GM18858 (cell line): ENCODE measurements at regions not wholly inside any gene's neighbourhood (a gene's known extent, or its start where the extent isn't known, plus 50 kb on each side); places are given as distances from the start of the nearest gene placed in this dataset.

Source experiments
- ATAC-seq: cut with Tn5 transposase; IDR thresholded peaks from one replicate; pipeline ENCODE4 v1.9.1; 2021; ENCODE audit not compliant: unreplicated experiment

DNA sequence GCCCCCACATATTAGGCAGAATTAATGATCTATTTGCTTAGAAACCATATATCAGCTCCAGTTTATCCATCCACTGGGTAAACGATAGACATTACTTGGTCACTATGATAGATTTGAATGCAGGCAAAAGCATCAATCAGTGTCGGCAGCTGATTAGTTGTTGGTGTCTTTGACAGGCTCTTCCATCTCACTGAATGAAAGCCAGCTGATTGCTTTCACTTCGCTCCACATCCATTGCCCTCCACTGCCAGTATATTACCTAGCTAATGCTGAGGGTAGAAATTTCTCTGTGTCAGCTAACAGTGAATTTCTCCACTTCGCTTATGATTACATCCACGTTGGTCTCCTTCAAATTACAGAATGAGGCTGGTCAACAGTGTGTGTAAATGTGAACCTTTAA, 821.3 kb upstream of the TYRP1 start:
- ATAC-seq, result no peak

DNA sequence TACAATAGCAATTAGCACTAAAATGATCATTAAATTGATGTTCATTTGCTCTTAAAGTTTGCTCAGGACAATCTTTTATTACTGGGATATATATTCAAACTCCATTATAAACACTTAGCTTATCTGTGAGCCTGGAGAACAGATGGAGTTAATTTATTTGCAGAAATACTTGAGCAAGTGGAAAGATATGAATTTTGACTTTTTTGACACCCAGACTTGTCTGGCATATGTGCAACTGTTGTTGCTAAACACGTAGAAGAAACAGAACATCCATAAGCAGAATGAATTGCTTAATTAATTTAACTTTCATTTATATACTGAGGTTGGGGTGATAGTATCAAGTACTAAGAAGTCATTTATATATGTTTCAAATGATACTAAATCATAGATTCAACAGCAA, 820.7 kb upstream of the TYRP1 start:
- no peak for ATAC-seq

DNA sequence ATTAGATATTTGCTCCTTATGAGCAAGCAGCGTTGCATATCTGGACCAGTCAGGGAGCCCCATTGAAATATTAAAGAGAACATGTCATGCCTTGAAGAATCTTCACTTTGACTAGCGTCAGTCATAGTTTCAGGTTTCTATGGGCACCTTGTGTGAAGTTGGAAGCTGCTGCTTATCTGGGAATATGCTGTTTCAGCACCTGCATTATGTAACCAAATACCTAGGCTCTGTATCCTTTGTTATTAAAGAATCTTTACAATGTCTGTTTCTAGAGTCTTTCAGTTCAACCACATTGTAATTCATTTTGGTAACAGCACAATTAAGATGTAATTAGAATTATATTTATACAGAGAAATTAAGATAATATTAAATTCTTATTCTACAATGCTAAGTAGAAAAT, 818.8 kb upstream of the TYRP1 start:
- no peak for ATAC-seq

DNA sequence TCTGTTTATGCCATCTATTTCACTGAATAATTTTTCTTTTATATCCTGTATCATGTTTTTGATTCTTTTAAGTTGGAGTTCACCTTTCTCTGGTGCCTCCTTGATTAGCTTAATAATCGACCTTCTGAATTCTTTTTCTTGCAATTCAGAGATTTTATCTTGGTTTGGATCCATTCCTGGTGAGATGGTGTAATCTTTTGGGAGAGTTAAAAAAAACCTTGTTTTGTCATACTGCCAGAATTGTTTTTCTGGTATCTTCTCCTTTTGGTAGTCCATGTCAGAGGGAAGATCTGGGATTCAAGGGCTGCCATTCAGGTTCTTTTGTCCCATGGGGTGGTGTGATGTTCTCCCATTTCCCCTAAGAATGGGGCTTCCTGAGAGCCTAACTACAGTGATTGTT, 800.8 kb upstream of the TYRP1 start:
- ATAC-seq, result no peak

DNA sequence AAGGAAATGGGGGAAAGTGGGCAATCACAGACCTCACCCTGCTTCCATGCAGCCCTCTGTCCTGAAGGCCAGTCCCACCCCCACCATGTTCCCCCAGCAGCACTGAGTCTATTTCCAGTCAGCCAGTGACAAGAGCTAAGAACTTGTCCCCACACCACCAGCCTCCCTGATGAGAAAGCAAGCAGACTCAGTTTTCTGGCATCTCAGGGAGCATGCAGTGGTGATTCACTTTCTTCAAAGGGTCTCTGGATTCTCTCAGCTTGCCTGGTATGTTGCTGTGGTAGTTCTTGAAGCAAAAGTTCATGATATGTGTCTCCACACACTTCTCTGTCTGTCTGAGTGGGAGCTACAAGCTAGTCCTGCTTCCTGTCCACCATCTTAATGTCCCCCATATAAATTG, 799.9 kb upstream of the TYRP1 start:
- no peak for ATAC-seq

DNA sequence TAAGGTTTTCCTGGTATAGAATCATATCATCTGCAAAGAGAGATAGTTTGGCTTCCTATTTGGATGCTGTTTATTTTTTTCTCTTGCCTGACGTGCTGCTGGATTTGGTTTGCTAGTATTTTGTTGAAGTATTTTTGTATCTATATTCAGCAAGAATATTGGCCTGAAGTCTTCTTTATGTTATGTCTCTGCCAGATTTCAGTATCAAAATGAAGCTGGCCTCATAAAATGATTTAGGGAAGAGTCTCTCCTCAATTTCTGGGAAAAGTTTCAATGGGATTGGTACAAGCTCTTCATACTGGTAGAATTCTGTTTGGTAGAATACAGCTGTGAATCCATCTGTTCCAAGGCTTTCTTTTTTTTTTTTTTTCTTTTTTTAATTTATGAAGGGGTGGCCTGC, 799.0 kb upstream of the TYRP1 start:
- no peak for ATAC-seq

DNA sequence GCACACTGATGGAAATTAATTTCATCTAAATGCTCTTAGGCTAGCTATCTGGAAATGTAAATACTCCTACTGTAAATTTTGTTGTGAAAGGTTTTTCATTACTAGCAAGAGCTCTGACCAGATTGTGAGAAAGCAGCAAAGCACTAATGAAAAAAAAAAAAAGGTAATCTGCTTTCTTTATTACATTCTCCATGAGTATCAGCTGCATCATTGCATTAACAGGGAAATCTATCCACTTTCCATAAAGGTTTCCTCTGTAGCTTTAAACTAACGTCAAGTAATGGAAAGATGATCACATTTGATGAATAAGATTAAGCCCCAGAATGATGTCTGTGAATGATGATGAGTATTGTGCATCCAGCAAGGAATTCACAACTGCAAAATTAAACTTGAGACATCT, 790.6 kb upstream of the TYRP1 start:
- ATAC-seq, result no peak

DNA sequence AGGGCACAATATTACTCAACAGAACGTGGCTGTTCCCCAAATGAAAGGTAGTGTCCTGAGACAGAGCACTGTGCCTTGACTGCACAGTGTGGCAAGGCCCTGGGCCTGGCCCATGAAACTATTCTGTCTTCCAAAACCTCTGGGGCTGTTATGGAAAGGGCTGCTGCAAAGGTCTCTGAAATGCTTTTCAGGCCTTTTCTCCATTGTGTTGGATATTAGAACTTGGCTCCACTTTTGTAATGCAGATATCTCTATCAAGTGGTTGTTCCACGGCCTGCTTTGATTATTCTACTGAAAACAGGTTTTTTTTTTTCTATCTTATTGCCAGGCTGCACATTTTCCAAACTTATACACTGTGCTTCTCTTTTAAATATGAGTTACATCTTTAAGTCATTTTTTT, 777.5 kb upstream of the TYRP1 start:
- ATAC-seq, result no peak

DNA sequence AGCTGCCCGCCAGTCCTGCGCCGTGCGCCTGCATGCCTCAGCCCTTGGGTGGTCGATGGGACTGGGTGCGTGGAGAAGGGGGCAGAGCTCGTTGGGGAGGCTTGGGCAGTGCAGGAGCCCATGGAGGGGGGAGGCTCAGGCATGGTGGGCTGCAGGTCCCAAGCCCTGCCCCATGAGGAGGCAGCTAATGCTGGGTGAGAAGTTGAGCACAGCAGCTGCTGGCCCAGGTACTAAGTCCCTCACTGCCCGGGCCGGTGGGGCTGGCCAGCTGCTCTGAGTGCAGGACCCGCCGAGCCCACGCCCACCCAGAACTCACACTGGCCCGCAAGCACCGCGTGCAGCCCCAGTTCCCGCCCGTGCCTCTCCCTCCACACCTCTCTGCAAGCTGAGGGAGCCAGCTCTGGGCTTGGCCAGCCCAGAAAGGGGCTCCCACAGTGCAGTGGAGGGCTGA, 764.3 kb upstream of the TYRP1 start:
- no peak for ATAC-seq

DNA sequence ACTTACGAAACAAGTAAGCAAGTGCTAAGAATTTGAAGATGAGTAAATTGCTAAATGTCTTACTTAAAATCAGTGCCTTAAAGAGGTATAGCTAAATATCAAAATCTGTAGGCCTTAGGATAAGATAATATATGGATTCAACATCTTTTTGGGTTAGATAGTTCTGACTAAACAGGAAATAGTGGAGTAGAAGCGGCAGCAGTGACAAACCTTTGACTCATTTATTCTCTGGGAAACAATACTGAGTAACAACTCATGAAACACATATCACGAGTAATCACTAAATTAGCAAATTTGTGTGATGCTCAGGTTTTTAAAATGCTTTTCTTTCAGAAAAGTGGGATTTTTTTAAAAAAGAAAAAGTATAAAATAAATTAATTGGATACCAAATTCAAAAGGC, 762.1 kb upstream of the TYRP1 start:
- no peak for ATAC-seq

DNA sequence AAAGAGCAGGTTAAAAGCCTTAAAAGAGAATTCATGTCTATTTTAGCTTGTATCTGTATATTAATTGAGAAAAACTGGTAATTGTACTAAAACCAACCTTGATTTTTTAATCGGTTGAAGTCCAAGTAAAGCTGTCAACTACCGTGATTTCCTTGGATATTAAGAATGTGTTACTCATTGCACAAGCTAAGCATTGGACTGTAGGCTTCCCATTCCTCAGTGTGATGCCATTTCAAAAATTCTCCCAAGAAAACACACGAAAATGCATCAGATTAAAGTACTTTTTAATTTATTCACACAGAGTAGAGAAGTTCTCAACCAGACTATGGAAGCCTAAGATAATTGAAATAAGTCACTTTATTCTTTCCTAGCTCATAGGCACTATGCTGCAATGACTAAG, 761.4 kb upstream of the TYRP1 start:
- ATAC-seq, result no peak

DNA sequence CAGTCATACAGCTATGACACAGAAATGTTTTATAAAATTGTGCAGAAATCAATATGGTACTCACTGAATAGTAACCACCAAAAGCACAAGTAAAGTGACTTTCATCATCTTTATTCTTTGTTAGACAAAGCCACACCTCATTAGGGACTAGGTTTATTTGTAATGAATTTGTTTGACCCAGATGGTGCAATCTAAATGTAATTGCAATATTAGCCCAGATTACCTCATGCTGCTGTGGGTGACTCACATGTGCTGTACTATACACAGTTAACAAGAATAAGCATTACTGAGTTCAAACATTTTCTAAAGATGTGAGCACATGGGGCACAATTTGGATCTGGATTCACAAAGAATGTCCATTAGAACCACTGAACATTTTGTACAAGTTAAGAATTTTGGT, 759.3 kb upstream of the TYRP1 start:
- no peak for ATAC-seq

DNA sequence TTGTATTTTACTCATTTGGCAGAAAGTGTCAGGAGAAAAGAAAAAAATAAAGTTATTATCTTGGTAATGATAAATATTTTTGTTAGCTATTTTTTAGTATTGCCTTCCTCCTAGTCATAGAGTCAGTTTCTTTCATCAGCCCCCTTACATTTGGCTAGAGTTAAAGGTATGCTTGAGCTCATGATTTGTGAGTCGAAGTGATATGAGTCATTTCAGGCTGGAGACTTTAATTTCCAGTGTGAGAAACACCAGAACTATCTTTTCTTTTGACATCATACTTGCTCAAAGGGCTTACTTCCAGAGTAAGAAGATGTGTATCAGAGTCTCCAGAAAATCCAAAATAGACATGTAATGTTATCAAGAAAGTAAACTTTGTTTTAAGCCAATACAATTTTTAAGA, 746.7 kb upstream of the TYRP1 start:
- ATAC-seq, result no peak

DNA sequence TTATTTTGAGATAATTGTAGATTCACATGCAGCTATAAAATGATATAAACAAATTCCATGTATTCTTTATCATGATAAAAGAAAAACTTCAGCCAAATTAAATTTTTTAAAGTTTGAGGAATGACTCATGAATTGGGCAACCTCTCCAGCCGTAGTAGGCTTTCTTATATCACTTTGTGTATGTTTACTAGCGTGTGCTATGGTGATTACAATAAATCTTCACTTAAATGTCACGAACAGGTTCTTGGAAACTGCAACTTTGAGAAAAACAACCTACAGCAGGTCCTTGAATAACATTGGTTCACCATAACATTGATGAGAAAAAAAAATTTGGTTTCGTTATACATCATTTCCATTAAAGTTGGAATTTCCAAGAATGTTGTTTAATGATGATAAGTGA, 730.9 kb upstream of the TYRP1 start:
- ATAC-seq, result no peak

DNA sequence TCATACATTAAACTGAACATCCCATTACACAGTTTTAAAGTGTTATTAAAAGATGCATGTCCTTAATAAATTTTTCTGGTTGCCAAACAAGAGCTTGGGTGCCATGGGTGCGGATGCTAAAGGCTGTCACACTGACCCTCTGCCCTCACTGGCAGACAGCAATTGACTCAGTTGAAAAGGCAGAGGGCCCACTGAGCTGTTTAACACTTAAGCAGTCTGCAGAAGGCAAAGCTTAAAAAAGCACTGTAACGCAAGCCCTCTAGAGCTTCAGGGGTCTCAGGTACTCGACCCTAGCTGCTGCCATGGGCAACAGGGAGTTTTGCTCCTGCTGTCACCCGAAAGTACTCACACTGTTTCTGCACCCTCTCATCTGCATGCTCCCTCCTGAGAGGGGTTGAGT, 726.4 kb upstream of the TYRP1 start:
- no peak for ATAC-seq

DNA sequence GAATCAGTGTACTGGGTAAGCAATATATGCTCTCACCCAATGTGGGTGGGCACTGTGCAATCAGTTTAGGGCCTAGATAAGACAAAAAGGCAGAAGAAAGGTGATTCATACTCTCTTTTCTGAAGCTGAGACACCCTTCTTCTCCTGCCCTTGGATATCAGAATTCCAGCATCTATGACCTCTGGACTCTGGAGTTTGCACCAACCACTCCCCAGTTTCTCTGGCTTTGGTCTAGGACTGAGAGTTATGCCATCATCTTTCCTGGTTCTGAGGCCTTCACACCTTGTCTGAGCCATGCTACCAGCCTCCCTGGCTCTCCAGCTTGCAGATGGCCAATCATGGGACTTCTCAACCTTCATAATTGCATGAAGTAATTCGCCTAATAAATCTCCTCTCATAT, 724.6 kb upstream of the TYRP1 start:
- ATAC-seq, result no peak

DNA sequence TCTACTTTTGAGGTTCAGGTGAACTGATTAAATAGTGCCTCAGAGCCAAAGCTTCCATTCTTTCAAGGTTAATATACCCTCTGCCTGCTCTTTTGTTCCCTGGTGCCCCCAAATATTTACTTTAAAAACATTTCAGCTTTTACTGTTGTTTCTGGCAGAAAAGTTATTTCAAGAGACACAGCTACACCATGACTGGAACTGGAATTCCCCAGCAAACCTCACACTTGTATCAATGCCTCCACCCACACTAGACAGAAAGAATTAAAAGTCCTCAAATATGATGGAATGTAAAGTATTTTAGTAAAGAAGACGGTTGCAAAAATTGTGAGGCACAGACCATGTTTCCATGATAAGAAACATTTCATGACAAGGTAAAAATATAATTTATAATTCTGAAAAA, 720.2 kb upstream of the TYRP1 start:
- ATAC-seq, result no peak

DNA sequence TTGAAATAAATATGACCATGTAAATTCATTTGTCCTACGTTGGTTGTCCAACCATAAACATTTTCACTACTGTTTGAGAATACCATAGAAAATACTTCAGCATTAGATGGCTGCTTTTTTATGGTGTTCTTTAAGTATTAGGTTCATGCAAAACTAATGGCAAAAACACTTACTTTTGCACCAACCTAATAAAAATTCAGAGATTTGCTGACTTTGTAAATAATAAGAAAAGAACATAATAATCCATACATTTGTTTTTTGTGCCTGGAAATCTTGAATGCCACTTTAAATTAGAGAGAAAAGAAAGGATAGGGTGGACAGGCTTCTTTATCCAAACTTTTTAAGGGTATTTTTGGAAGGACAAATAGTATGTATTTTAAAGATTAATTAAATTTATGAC, 719.7 kb upstream of the TYRP1 start:
- ATAC-seq, result no peak

DNA sequence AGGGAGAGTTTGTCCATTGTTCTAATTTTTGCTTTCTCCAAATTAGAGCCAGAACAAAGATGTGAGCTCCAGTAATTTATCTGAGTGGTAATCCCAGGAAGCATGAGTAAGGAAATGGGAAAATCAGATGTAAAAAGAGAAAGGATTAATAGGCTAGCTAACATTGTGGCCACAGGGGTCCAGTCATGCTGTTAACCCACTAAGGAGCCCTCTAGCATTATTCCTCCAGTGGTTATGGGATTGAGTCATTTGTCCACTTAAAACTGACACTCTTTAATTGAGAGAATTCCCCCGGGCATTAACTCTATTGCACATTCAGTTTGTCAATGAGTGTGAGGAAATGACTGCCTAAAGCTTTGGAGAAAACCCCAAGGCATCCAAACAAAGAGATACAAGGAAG, 700.3 kb upstream of the TYRP1 start:
- ATAC-seq, result no peak

DNA sequence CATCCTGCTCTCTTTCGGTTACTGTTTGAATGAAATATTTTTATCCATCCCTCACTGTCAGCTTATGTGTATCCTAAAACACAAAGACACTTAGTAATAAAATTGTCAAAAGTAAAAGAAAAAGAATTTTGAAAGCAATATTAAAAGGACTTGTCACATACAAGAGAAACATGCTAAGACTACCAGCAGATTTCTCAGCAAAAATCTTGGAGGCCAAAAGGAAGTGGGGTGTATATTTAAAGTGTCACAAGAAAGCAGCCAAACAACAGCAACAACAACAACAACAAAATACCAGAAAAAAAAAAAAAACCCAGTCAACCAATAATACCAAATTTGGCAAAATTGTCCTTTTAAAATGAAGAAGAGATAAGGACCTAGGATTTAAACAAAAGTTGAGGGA, 678.7 kb upstream of the TYRP1 start:
- ATAC-seq, result no peak

DNA sequence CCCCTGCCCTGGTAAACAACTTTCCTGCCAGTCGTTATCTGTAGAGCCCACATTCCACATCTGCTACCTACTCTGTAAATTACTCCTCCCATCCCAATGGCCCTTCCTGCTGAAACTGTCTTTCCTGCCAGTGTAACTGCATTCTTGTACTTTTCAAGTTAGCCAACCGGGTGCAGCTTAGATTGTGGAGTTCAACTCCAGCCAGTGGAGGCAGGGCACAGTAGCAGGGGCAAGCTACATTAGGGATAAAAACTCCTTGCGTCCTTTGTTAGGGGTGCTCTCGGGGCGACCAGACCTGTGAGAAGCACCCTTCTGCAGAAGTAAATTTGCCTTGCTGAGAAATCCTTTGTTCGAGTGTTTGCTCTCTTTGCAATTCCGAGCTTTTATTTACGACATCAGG, 639.0 kb upstream of the TYRP1 start:
- no peak for ATAC-seq

DNA sequence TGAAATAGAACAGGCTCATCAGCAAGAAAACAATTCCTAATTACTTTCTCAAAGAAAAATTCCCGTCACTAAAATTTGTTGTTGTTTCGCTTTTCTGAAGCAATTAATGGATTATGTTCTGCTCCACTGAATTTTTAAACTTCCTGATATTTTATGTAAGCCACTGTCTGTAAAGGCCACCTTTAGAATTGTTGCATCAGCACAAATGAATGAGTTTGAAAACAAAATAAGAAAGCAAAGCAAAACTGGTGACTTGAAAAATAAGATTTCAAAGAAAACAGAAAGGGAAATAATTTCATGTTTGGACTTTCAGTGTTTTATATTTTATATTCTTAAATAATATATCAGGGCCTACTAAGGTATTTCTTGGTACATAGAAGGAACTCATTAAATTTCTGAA, 636.3 kb upstream of the TYRP1 start:
- ATAC-seq, result no peak

DNA sequence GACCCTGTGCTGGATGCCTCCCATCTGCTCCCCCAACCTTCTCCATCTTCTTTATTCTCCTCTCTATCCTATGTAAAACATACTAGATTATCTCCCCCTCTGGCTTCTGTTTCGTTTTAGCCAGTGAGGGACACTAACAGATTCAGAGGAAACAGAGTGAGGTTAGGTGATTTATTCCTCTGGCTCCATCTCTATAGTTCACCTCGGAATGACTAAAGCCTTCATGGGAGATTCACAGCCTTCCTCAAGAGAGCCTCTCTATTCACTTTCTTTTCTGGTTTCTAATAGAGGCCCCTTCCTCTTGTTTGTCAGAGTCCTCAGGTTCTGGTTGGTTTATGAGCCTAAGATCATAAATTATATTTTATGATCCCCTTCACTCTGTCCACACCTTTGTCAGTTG, 633.1 kb upstream of the TYRP1 start:
- ATAC-seq, result no peak

DNA sequence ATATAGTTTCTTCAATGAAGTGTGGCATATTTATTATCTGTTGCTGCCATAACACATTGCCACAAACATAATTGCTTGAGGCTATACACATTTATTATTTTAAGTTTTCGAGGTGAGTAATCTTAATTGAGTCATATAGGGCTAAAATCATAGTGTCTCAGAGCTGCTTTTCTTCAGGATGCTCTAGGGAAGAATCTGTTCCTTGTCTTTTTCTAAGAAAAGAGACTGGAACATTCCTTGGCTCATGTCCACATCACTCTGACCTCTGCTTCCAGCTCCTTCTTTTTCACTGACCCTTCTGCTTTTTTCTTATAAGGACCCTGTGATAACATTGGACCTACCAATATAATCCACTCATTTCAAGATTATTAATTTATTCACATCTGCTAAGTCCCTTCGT, 632.4 kb upstream of the TYRP1 start:
- no peak for ATAC-seq
